A673 (cell line): ENCODE measurements at regions not wholly inside any gene's neighbourhood (a gene's known extent, or its start where the extent isn't known, plus 50 kb on each side); places are given as distances from the start of the nearest gene placed in this dataset.
"Not testable (repeated sequence)": the region's sequence is repeated elsewhere in the genome, so short reads cannot be mapped to it uniquely, and the experiment has no call there.

Experiments
- EZH2 ChIP-seq: fragments of 200-600 bp; sonication (generic); IDR thresholded peaks from 2 replicates; pipeline ENCODE4 v1.6.1; 2017; ENCODE audit warnings: borderline replicate concordance, low read depth, mild to moderate bottlenecking, mixed read lengths, antibody characterized with exemption, low read length; ENCODE audit not compliant: poor library complexity, severe bottlenecking
- TF ChIP-seq, protein P1 (sequence below): fragments of 300-800, 200-600 bp; sonication (generic); conservative IDR thresholded peaks from 2 replicates; pipeline ENCODE4 v1.5.1; 2017; ENCODE audit warnings: low read depth, mild to moderate bottlenecking, antibody characterized with exemption, low read length, moderate library complexity, mixed read lengths

GRCh38 chr1:227506490-227507393 lies 56.6 kb upstream of the ZNF678 start:
- TF ChIP-seq, protein P1, sequence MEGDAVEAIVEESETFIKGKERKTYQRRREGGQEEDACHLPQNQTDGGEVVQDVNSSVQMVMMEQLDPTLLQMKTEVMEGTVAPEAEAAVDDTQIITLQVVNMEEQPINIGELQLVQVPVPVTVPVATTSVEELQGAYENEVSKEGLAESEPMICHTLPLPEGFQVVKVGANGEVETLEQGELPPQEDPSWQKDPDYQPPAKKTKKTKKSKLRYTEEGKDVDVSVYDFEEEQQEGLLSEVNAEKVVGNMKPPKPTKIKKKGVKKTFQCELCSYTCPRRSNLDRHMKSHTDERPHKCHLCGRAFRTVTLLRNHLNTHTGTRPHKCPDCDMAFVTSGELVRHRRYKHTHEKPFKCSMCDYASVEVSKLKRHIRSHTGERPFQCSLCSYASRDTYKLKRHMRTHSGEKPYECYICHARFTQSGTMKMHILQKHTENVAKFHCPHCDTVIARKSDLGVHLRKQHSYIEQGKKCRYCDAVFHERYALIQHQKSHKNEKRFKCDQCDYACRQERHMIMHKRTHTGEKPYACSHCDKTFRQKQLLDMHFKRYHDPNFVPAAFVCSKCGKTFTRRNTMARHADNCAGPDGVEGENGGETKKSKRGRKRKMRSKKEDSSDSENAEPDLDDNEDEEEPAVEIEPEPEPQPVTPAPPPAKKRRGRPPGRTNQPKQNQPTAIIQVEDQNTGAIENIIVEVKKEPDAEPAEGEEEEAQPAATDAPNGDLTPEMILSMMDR = not testable (repeated sequence)
- TF ChIP-seq EZH2 = not testable (repeated sequence)
